HCT116 (cell line): ENCODE measurements at regions not wholly inside any gene's neighbourhood (a gene's known extent, or its start where the extent isn't known, plus 50 kb on each side); places are given as distances from the start of the nearest gene placed in this dataset.

Experiments
- ATAC-seq: fragments of 200-7000 bp; cut with Tn5 transposase; 2 replicates; pipeline ENCODE4 v1.9.1; 2020; ENCODE audit warnings: mild to moderate bottlenecking, moderate library complexity
- BruUV-seq: library from RNA; stranded (reverse); fragments of 400-500 nt; replicated peaks from 2 replicates; lab custom pipeline; 2021; lab: Mats Ljungman, UMichigan
- CTCF ChIA-PET: fragments of 300-600 bp; sonication (Branson Sonifier 250); formaldehyde crosslinking; loops from one replicate; lab custom pipeline; 2021; ENCODE audit warnings: antibody characterized with exemption; lab: Charles Lee
- POLR2A ChIA-PET: fragments of 300-600, 350-600 bp; sonication (Branson Sonifier 250); formaldehyde crosslinking; loops from one replicate; lab custom pipeline; 2021; ENCODE audit warnings: antibody characterized with exemption; lab: Charles Lee
- RAD21 ChIA-PET, 2 experiments: fragments of 300-600 bp; sonication (Branson Sonifier 250); formaldehyde crosslinking; loops; one replicate each; lab custom pipeline; 2023; ENCODE audit warnings: low total read pairs in 2 of 2; ENCODE audit not compliant: uncharacterized antibody in 2 of 2, unreplicated experiment in 2 of 2, low non-redundant PET in 1 of 2; lab: Charles Lee
- DNase-seq: peaks from one replicate; pipeline ENCODE4 v3.0.0-alpha.2; 2010; ENCODE audit warnings: low read depth, low spot score
- H2AFZ ChIP-seq: fragments of 200-600 bp; shearing (Covaris generic), sonication (generic); 2 replicates; pipeline ENCODE4 v1.6.1; 2017; ENCODE audit warnings: low read depth, mixed run types, mixed read lengths, antibody characterized with exemption, low read length; ENCODE audit not compliant: poor library complexity, severe bottlenecking
- H3K27ac ChIP-seq: 2 replicates; pipeline ENCODE4 v1.5.1; 2012; ENCODE audit warnings: low read depth, low read length
- H3K27me3 ChIP-seq: fragments of 200-600 bp; sonication (generic); 2 replicates; pipeline ENCODE4 v1.6.1; 2016; ENCODE audit warnings: mixed run types, low read length, mixed read lengths; ENCODE audit not compliant: insufficient read depth
- H3K36me3 ChIP-seq, 2 experiments: fragments of 200-500 bp in 1 of 2; fragments of 200-600 bp in 1 of 2; sonication (Bioruptor generic) in 1 of 2; sonication (generic) in 1 of 2; 2 replicates each; pipeline versions ENCODE4 v1.5.1 to v1.6.1; 2014 to 2016; ENCODE audit warnings: low read length in 2 of 2, inconsistent platforms in 1 of 2, mixed read lengths in 1 of 2, mixed run types in 1 of 2; ENCODE audit not compliant: insufficient read depth in 2 of 2, control insufficient read depth in 1 of 2
- H3K4me1 ChIP-seq, 2 experiments: fragments of 200-600 bp in 1 of 2; sonication (generic) in 1 of 2; 2 replicates each; pipeline versions ENCODE4 v1.5.1 to v1.6.1; 2012 to 2017; ENCODE audit warnings: low read length in 2 of 2, inconsistent platforms in 1 of 2, mild to moderate bottlenecking in 1 of 2, mixed read lengths in 1 of 2, mixed run types in 1 of 2, moderate library complexity in 1 of 2; ENCODE audit not compliant: insufficient read depth in 2 of 2, control insufficient read depth in 1 of 2
- H3K4me2 ChIP-seq: fragments of 200-600 bp; sonication (generic); 2 replicates; pipeline ENCODE4 v1.6.1; 2017; ENCODE audit warnings: mixed run types, low read length, mixed read lengths
- H3K4me3 ChIP-seq, 2 experiments: fragments of 200-600 bp in 1 of 2; sonication (generic) in 1 of 2; replicated peaks in 1 of 2; 2 replicates each; pipeline ENCODE4 v1.5.1; 2011 to 2016; ENCODE audit warnings: low read length in 2 of 2, control low read depth in 1 of 2, low read depth in 1 of 2, mild to moderate bottlenecking in 1 of 2, mixed read lengths in 1 of 2, mixed run types in 1 of 2
- H3K79me2 ChIP-seq: fragments of 200-600 bp; sonication (generic); 2 replicates; pipeline ENCODE4 v1.6.1; 2017; ENCODE audit warnings: mild to moderate bottlenecking, mixed run types, low read length, moderate library complexity, mixed read lengths; ENCODE audit not compliant: insufficient read depth
- H3K9ac ChIP-seq: fragments of 200-600 bp; sonication (generic); 2 replicates; pipeline ENCODE4 v1.6.1; 2016; ENCODE audit warnings: low read length, mixed read lengths
- H3K9me2 ChIP-seq: fragments of 200-600 bp; sonication (generic), shearing (Covaris generic); 2 replicates; pipeline ENCODE4 v1.6.1; 2017; ENCODE audit warnings: mixed run types, mild to moderate bottlenecking, moderate library complexity; ENCODE audit not compliant: insufficient read depth
- H3K9me3 ChIP-seq, 2 experiments: fragments of 200-500 bp in 1 of 2; fragments of 200-600 bp in 1 of 2; sonication (Bioruptor generic) in 1 of 2; sonication (generic) in 1 of 2; 2 replicates each; pipeline ENCODE4 v1.6.1; 2014 to 2017; ENCODE audit warnings: low read length in 2 of 2, mixed read lengths in 2 of 2, inconsistent platforms in 1 of 2, low read depth in 1 of 2, mild to moderate bottlenecking in 1 of 2, mixed run types in 1 of 2, moderate library complexity in 1 of 2; ENCODE audit not compliant: control insufficient read depth in 1 of 2, insufficient read depth in 1 of 2
- H4K20me1 ChIP-seq: fragments of 200-600 bp; sonication (generic), shearing (Covaris generic); 2 replicates; pipeline ENCODE4 v1.6.1; 2017; ENCODE audit warnings: mixed run types, mild to moderate bottlenecking, moderate library complexity; ENCODE audit not compliant: insufficient read depth
- ATF3 ChIP-seq: IDR thresholded peaks from 2 replicates; pipeline ENCODE4 v1.6.1; 2012
- CBX3 ChIP-seq: IDR thresholded peaks from 2 replicates; pipeline ENCODE4 v1.6.1; 2012; ENCODE audit warnings: low read depth
- CEBPB ChIP-seq: IDR thresholded peaks from 2 replicates; pipeline ENCODE4 v1.6.1; 2012; ENCODE audit warnings: low read depth
- EGR1 ChIP-seq: IDR thresholded peaks from 2 replicates; pipeline ENCODE4 v1.6.1; 2012; ENCODE audit warnings: low read depth
- EZH2 ChIP-seq: fragments of 200-600 bp; sonication (generic); IDR thresholded peaks from 2 replicates; pipeline ENCODE4 v1.6.1; 2017; ENCODE audit warnings: antibody characterized with exemption, mixed run types
- EZH2phosphoT487 ChIP-seq: fragments of 200-600 bp; IDR thresholded peaks from 2 replicates; pipeline ENCODE4 v1.6.1; 2018; ENCODE audit warnings: antibody characterized with exemption, borderline replicate concordance
- FOSL1 ChIP-seq: IDR thresholded peaks from 2 replicates; pipeline ENCODE4 v1.6.1; 2012; ENCODE audit warnings: low read depth
- MAX ChIP-seq: IDR thresholded peaks from 2 replicates; pipeline ENCODE4 v1.6.1; 2012
- POLR2A ChIP-seq: IDR thresholded peaks from 2 replicates; pipeline ENCODE4 v1.7.0; 2011; ENCODE audit warnings: borderline replicate concordance; ENCODE audit not compliant: insufficient read depth, insufficient read length; ENCODE audit errors: extremely low read depth
- RAD21 ChIP-seq: IDR thresholded peaks from 2 replicates; pipeline ENCODE4 v1.6.1; 2012; ENCODE audit warnings: low read depth, mild to moderate bottlenecking
- SIN3A ChIP-seq: IDR thresholded peaks from 2 replicates; pipeline ENCODE4 v1.6.1; 2012; ENCODE audit warnings: low read depth
- SP1 ChIP-seq: IDR thresholded peaks from 2 replicates; pipeline ENCODE4 v1.6.1; 2012; ENCODE audit warnings: low read depth
- SRF ChIP-seq: IDR thresholded peaks from 2 replicates; pipeline ENCODE4 v1.6.1; 2012; ENCODE audit warnings: low read depth
- YY1 ChIP-seq: IDR thresholded peaks from 2 replicates; pipeline ENCODE4 v1.6.1; 2011; ENCODE audit warnings: low read length, low read depth, moderate library complexity, mild to moderate bottlenecking; ENCODE audit not compliant: insufficient replicate concordance; ENCODE audit errors: extremely low read depth
- ZBTB33 ChIP-seq: IDR thresholded peaks from 2 replicates; pipeline ENCODE4 v1.6.1; 2011; ENCODE audit warnings: mild to moderate bottlenecking, low read length, moderate library complexity; ENCODE audit not compliant: insufficient replicate concordance; ENCODE audit errors: extremely low read depth
- ZFX ChIP-seq: fragments of 450-650 bp; IDR thresholded peaks from 2 replicates; pipeline ENCODE4 v1.6.1; 2017
- ZNF274 ChIP-seq: fragments of 200-500 bp; sonication (Bioruptor generic); IDR thresholded peaks from 2 replicates; pipeline ENCODE4 v1.6.1; 2014; ENCODE audit warnings: mild to moderate bottlenecking, low read depth, low read length, inconsistent platforms
- intact Hi-C: fragments of 100-400 bp; cut with micrococcal nuclease; formaldehyde crosslinking; loops from 2 replicates; pipeline ENCODE4 v1.10.0; 2022
- TF ChIP-seq, protein P1 (sequence below), 3 experiments: fragments of 200-600 bp in 1 of 3; sonication (generic) in 1 of 3; IDR thresholded peaks in 2 of 3; conservative IDR thresholded peaks in 1 of 3; 2 replicates each; pipeline ENCODE4 v1.5.1; 2012 to 2017; ENCODE audit warnings: low read depth in 2 of 3, low read length in 2 of 3, antibody characterized with exemption in 1 of 3, borderline replicate concordance in 1 of 3, control low read depth in 1 of 3, mild to moderate bottlenecking in 1 of 3, mixed read lengths in 1 of 3, mixed run types in 1 of 3, moderate library complexity in 1 of 3; ENCODE audit not compliant: insufficient read depth in 1 of 3

DNA sequence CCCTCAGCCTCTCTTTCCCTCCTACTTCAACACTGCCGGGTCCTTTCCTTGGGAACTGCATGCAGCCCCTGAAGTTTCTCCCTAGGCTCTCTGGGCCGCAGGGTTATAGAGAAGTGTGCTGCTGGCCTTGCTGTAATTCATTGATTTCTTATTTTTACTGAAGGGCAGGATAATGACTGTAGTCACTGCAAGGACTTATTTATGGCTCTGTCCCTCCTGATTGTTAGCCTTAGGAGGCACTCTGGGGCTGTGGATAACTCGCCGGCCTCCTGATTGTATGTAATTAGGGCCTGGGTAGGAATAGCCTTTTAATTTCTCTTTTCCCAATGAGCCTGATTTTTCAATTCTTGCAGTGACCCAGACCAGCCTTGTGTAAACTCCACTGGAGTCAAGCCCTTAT, 138.3 kb upstream of the CDH13 start:
- ChIA-PET POLR2A (no interaction called here), CTCF (no interaction called here), RAD21 (no interaction called here)
- Histone ChIP-seq H4K20me1 (no peaks in the 10 kb centered on the region), H3K9ac (no peak overlapping the region), H3K27me3 (peaks cover 47% of the 10 kb centered on the region), H3K36me3 (no peaks in the 10 kb centered on the region), H3K4me1 (no peaks in the 10 kb centered on the region), H3K4me2 (no peak overlapping the region), H3K27ac (no peak overlapping the region), H3K9me3 (no peaks in the 10 kb centered on the region), H3K4me3 (no peak overlapping the region), H3K79me2 (no peaks in the 10 kb centered on the region), H3K9me2 (no peaks in the 10 kb centered on the region), H2AFZ (no peak overlapping the region)
- no peak for TF ChIP-seq FOSL1
- TF ChIP-seq MAX: no peak
- TF ChIP-seq CEBPB: no peak
- TF ChIP-seq RAD21: no peak
- TF ChIP-seq, protein P1, sequence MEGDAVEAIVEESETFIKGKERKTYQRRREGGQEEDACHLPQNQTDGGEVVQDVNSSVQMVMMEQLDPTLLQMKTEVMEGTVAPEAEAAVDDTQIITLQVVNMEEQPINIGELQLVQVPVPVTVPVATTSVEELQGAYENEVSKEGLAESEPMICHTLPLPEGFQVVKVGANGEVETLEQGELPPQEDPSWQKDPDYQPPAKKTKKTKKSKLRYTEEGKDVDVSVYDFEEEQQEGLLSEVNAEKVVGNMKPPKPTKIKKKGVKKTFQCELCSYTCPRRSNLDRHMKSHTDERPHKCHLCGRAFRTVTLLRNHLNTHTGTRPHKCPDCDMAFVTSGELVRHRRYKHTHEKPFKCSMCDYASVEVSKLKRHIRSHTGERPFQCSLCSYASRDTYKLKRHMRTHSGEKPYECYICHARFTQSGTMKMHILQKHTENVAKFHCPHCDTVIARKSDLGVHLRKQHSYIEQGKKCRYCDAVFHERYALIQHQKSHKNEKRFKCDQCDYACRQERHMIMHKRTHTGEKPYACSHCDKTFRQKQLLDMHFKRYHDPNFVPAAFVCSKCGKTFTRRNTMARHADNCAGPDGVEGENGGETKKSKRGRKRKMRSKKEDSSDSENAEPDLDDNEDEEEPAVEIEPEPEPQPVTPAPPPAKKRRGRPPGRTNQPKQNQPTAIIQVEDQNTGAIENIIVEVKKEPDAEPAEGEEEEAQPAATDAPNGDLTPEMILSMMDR (IDR thresholded peaks at IDR 0.05 in 2 of 3, conservative IDR thresholded peaks at IDR 0.05 in 1 of 3; ENCODE audit: borderline replicate concordance in 1 of 3, insufficient read depth in 1 of 3, low read depth in 2 of 3, low read length in 2 of 3): no peak
- ATAC-seq: no peak; the same call in 1 of the 2 replicates
- DNase-seq: no peak
- intact Hi-C loops: no loop called here
- no TSS peak for BruUV-seq

DNA sequence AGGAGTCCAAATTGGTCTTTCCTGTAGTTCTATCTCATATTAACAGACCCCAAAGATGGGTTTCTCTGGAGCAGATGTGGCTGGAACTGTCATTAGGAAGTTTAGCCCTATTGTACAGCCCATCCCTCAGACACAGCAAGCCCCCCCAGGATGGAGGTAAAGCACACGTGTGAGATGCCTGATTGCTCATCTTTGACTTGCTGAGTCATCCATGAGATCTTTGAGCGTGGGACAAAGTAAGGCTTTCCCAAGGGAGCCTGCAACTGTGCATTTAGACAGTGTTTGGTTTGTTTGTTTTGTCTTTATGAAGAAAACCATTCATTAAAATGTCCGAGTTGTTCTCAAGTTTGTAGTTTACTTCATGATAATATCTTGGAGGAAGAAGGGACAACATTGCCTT, 145.3 kb upstream of the CDH13 start:
- no peaks in the 10 kb centered on the region for H3K9me3 ChIP-seq
- peaks cover 9% of the 10 kb centered on the region for H3K27me3 ChIP-seq
- no peak for DNase-seq
- no peak overlapping the region for H3K9ac ChIP-seq
- intact Hi-C loops: no loop called here
- no peak overlapping the region for H3K4me2 ChIP-seq
- BruUV-seq: no TSS peak
- H4K20me1 ChIP-seq: no peaks in the 10 kb centered on the region
- ChIA-PET POLR2A (no interaction called here), CTCF (interaction anchor here (1.2 kb wide), 1 partner anchor 25 kb away, joined by 4 read pairs; no protein-coding TSS in a partner anchor), RAD21 (no interaction called here)
- ATAC-seq: no peak
- H2AFZ ChIP-seq: no peak overlapping the region
- H3K4me1 ChIP-seq: no peaks in the 10 kb centered on the region
- H3K4me3 ChIP-seq: no peak overlapping the region
- H3K27ac ChIP-seq: no peak overlapping the region
- no peaks in the 10 kb centered on the region for H3K79me2 ChIP-seq
- no peaks in the 10 kb centered on the region for H3K9me2 ChIP-seq
- H3K36me3 ChIP-seq: no peaks in the 10 kb centered on the region
- TF ChIP-seq ATF3 (no peak), EZH2 (no peak), POLR2A (no peak), ZFX (no peak), CBX3 (no peak), EGR1 (no peak), SIN3A (no peak), EZH2phosphoT487 (no peak), ZBTB33 (no peak), YY1 (no peak), MAX (no peak), SP1 (no peak), ZNF274 (no peak), SRF (no peak)
